B cell (primary cell): ENCODE measurements at regions not wholly inside any gene's neighbourhood (a gene's known extent, or its start where the extent isn't known, plus 50 kb on each side); places are given as distances from the start of the nearest gene placed in this dataset.

ENCODE experiments used
- ATAC-seq: fragments of 200-7000 bp; cut with Tn5 transposase; one replicate; pipeline ENCODE4 v1.10.0; 2021; ENCODE audit warnings: low read depth, mild to moderate bottlenecking, moderate number of reproducible peaks, moderate library complexity
- CTCF ChIA-PET: fragments of 350-600 bp; sonication (Branson Sonifier 250); formaldehyde crosslinking; loops from one replicate; lab custom pipeline; 2021; ENCODE audit warnings: antibody characterized with exemption, inconsistent platforms; lab: Charles Lee
- POLR2A ChIA-PET: fragments of 350-600 bp; sonication (Branson Sonifier 250); formaldehyde crosslinking; loops from one replicate; lab custom pipeline; 2021; ENCODE audit warnings: antibody characterized with exemption; lab: Charles Lee
- DNase-seq: peaks from one replicate; pipeline ENCODE4 v3.0.0; 2013
- H2AFZ ChIP-seq: 2 replicates; pipeline ENCODE4 v1.6.1; 2012; ENCODE audit warnings: mild to moderate bottlenecking, low read depth, low read length; ENCODE audit not compliant: insufficient read depth, poor library complexity, severe bottlenecking
- H3K27ac ChIP-seq, 2 donors: 1 replicate in 1 of 2; 2 replicates in 1 of 2; pipeline ENCODE4 v1.5.1; 2012 to 2013; ENCODE audit warnings: low read length in 2 of 2, mild to moderate bottlenecking in 2 of 2, moderate library complexity in 1 of 2
- H3K27me3 ChIP-seq, 4 experiments: fragments of 200-600 bp in 1 of 4; sonication (generic) in 1 of 4; replicated peaks in 1 of 4; 1 replicate in 2 of 4; 2 replicates in 2 of 4; pipeline versions ENCODE4 v1.6.1 to v1.7.0; 2013 to 2016; ENCODE audit warnings: low read length in 3 of 4, mild to moderate bottlenecking in 2 of 4, mixed read lengths in 1 of 4, moderate library complexity in 1 of 4; ENCODE audit not compliant: insufficient read depth in 4 of 4, control insufficient read depth in 3 of 4; ENCODE audit errors: control extremely low read depth in 1 of 4
- H3K36me3 ChIP-seq, 2 experiments: replicated peaks in 1 of 2; 1 replicate in 1 of 2; 2 replicates in 1 of 2; pipeline versions ENCODE4 v1.6.1 to v1.7.1; 2013; ENCODE audit warnings: low read length in 1 of 2; ENCODE audit not compliant: insufficient read depth in 2 of 2, control insufficient read depth in 1 of 2; ENCODE audit errors: control extremely low read depth in 1 of 2, extremely low read depth in 1 of 2
- H3K4me1 ChIP-seq, 2 donors: fragments of 200-600 bp in 1 of 2; sonication (generic) in 1 of 2; 1 replicate in 1 of 2; 2 replicates in 1 of 2; pipeline versions ENCODE4 v1.5.1 to v1.6.1; 2013 to 2017; ENCODE audit warnings: low read length in 2 of 2; ENCODE audit not compliant: control insufficient read depth in 2 of 2, insufficient read depth in 2 of 2
- H3K4me2 ChIP-seq: replicated peaks from 2 replicates; pipeline ENCODE3; 2012; ENCODE audit warnings: mild to moderate bottlenecking, low read depth, low read length; ENCODE audit not compliant: poor library complexity, severe bottlenecking
- H3K4me3 ChIP-seq, 5 experiments: fragments of 200-600 bp in 1 of 5; sonication (generic) in 1 of 5; 1 replicate in 3 of 5; 2 replicates in 2 of 5; pipeline versions ENCODE4 v1.5.1 to v1.7.0; 2011 to 2016; ENCODE audit warnings: low read length in 4 of 5, mild to moderate bottlenecking in 4 of 5, low read depth in 2 of 5, control low read depth in 1 of 5, moderate library complexity in 1 of 5; ENCODE audit not compliant: insufficient read depth in 1 of 5; ENCODE audit errors: control extremely low read depth in 1 of 5, extremely low read depth in 1 of 5
- H3K79me2 ChIP-seq: fragments of 200-600 bp; sonication (generic); one replicate; pipeline ENCODE4 v1.6.0; 2016; ENCODE audit warnings: low read length; ENCODE audit not compliant: control insufficient read depth, insufficient read depth
- H3K9ac ChIP-seq: fragments of 200-600 bp; sonication (generic); 2 replicates; pipeline ENCODE4 v1.6.1; 2017; ENCODE audit warnings: mild to moderate bottlenecking, low read length, moderate library complexity
- H3K9me3 ChIP-seq, 3 donors: one replicate each; pipeline versions ENCODE4 v1.6.1 to v1.7.1; 2013; ENCODE audit warnings: low read length in 2 of 3; ENCODE audit not compliant: control insufficient read depth in 2 of 3, insufficient read depth in 1 of 3; ENCODE audit errors: control extremely low read depth in 1 of 3
- H4K20me1 ChIP-seq: 2 replicates; pipeline ENCODE4 v1.6.0; 2012; ENCODE audit warnings: mild to moderate bottlenecking, low read length; ENCODE audit not compliant: insufficient read depth, control insufficient read depth, poor library complexity, severe bottlenecking
- H3K27ac Mint-ChIP-seq: one replicate; pipeline ENCODE4 v1.8.0; 2021; ENCODE audit warnings: mixed read lengths
- H3K27me3 Mint-ChIP-seq: one replicate; pipeline ENCODE4 v1.8.0; 2021; ENCODE audit warnings: mixed read lengths
- H3K4me1 Mint-ChIP-seq: one replicate; pipeline ENCODE4 v1.8.0; 2021; ENCODE audit warnings: mixed read lengths
- H3K4me3 Mint-ChIP-seq: one replicate; pipeline ENCODE4 v1.8.0; 2021; ENCODE audit warnings: mixed read lengths
- H3K9me3 Mint-ChIP-seq: one replicate; pipeline ENCODE4 v1.8.0; 2022; ENCODE audit warnings: mixed read lengths; ENCODE audit not compliant: insufficient read depth
- CTCF ChIP-seq: fragments of 200-600 bp; IDR thresholded peaks from one replicate; pipeline ENCODE4 v1.8.0; 2022; ENCODE audit warnings: antibody characterized with exemption, mild to moderate bottlenecking
- EZH2 ChIP-seq: IDR thresholded peaks from 2 replicates; pipeline ENCODE4 v1.6.1; 2012; ENCODE audit warnings: borderline replicate concordance, low read depth, mild to moderate bottlenecking, moderate library complexity, low read length; ENCODE audit not compliant: insufficient read depth, poor library complexity, severe bottlenecking
- intact Hi-C: fragments of 100-400 bp; cut with micrococcal nuclease; formaldehyde crosslinking; loops from one replicate; pipeline ENCODE4 v1.10.0; 2022

GRCh38 chr1:209015092-209015491 is 568.4 kb upstream of the CAMK1G start:
- no peak for TF ChIP-seq EZH2
- TF ChIP-seq CTCF = no peak
- H3K36me3 ChIP-seq = no peaks in the 10 kb centered on the region
- Mint-ChIP-seq H3K4me1 (no peaks in the 10 kb centered on the region), H3K27ac (no peak overlapping the region), H3K27me3 (no peaks in the 10 kb centered on the region), H3K9me3 (no peaks in the 10 kb centered on the region), H3K4me3 (no peak overlapping the region)
- H3K9ac ChIP-seq = no peak overlapping the region
- intact Hi-C loops = no loop called here
- ATAC-seq (no peak), DNase-seq (no peak)
- H3K79me2 ChIP-seq = no peaks in the 10 kb centered on the region
- H4K20me1 ChIP-seq = no peaks in the 10 kb centered on the region
- H3K4me1 ChIP-seq = no peaks in the 10 kb centered on the region
- no peak overlapping the region for H3K27ac ChIP-seq
- no peak overlapping the region for H3K4me3 ChIP-seq
- ChIA-PET POLR2A (no interaction called here), CTCF (no interaction called here)
- H3K27me3 ChIP-seq = no peaks in the 10 kb centered on the region
- no peak overlapping the region for H2AFZ ChIP-seq
- H3K4me2 ChIP-seq = no peak overlapping the region
- peaks cover 0 to 6% (median 0%) of the 10 kb centered on the region in 3 donors for H3K9me3 ChIP-seq

GRCh38 chr1:209021622-209022021 is 561.9 kb upstream of the CAMK1G start:
- CTCF ChIA-PET = no interaction called here
- no peak overlapping the region for H3K27ac Mint-ChIP-seq
- Histone ChIP-seq H3K4me3 (no peak overlapping the region), H3K79me2 (no peaks in the 10 kb centered on the region), H4K20me1 (no peaks in the 10 kb centered on the region), H3K9me3 (peaks cover 0 to 6% (median 0%) of the 10 kb centered on the region in 3 donors), H3K4me1 (no peaks in the 10 kb centered on the region), H3K27ac (no peak overlapping the region), H3K27me3 (no peaks in the 10 kb centered on the region), H3K9ac (no peak overlapping the region), H2AFZ (no peak overlapping the region), H3K36me3 (no peaks in the 10 kb centered on the region), H3K4me2 (no peak overlapping the region)
- H3K4me1 Mint-ChIP-seq = no peaks in the 10 kb centered on the region
- POLR2A ChIA-PET = no interaction called here
- TF ChIP-seq CTCF = no peak
- no peak for TF ChIP-seq EZH2
- no peak overlapping the region for H3K4me3 Mint-ChIP-seq
- ATAC-seq = no peak
- DNase-seq = no peak
- intact Hi-C loops = no loop called here
- H3K9me3 Mint-ChIP-seq = peaks cover 3% of the 10 kb centered on the region
- no peaks in the 10 kb centered on the region for H3K27me3 Mint-ChIP-seq
